OCI-LY1 (cell line): ENCODE measurements at regions not wholly inside any gene's neighbourhood (a gene's known extent, or its start where the extent isn't known, plus 50 kb on each side); places are given as distances from the start of the nearest gene placed in this dataset.
"Not testable (repeated sequence)": the region's sequence is repeated elsewhere in the genome, so short reads cannot be mapped to it uniquely, and the experiment has no call there.

Experiments used
- EZH2 ChIP-seq: fragments of 200-600 bp; sonication (generic), shearing (Covaris generic); IDR thresholded peaks from 2 replicates; pipeline ENCODE4 v1.8.0; 2017; ENCODE audit warnings: borderline replicate concordance, mixed run types, mild to moderate bottlenecking, antibody characterized with exemption, low read length, moderate library complexity, mixed read lengths
- TF ChIP-seq, protein P1 (sequence below): fragments of 200-600 bp; sonication (generic), shearing (Covaris generic); IDR thresholded peaks from 2 replicates; pipeline ENCODE4 v1.5.1; 2017; ENCODE audit warnings: mild to moderate bottlenecking, antibody characterized with exemption, low read length, moderate library complexity, mixed read lengths

GRCh38 chr7:35962607-35963006 lies 161.8 kb downstream of the SEPTIN7 start:
- TF ChIP-seq, protein P1, sequence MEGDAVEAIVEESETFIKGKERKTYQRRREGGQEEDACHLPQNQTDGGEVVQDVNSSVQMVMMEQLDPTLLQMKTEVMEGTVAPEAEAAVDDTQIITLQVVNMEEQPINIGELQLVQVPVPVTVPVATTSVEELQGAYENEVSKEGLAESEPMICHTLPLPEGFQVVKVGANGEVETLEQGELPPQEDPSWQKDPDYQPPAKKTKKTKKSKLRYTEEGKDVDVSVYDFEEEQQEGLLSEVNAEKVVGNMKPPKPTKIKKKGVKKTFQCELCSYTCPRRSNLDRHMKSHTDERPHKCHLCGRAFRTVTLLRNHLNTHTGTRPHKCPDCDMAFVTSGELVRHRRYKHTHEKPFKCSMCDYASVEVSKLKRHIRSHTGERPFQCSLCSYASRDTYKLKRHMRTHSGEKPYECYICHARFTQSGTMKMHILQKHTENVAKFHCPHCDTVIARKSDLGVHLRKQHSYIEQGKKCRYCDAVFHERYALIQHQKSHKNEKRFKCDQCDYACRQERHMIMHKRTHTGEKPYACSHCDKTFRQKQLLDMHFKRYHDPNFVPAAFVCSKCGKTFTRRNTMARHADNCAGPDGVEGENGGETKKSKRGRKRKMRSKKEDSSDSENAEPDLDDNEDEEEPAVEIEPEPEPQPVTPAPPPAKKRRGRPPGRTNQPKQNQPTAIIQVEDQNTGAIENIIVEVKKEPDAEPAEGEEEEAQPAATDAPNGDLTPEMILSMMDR, result not testable (repeated sequence)
- TF ChIP-seq EZH2, result not testable (repeated sequence)
